GM18519 (cell line): ENCODE measurements at regions not wholly inside any gene's neighbourhood (a gene's known extent, or its start where the extent isn't known, plus 50 kb on each side); places are given as distances from the start of the nearest gene placed in this dataset.

ENCODE experiments used
- ATAC-seq: cut with Tn5 transposase; IDR thresholded peaks from one replicate; pipeline ENCODE4 v1.9.1; 2021; ENCODE audit warnings: mild to moderate bottlenecking, moderate library complexity; ENCODE audit not compliant: unreplicated experiment, low FRiP score

DNA sequence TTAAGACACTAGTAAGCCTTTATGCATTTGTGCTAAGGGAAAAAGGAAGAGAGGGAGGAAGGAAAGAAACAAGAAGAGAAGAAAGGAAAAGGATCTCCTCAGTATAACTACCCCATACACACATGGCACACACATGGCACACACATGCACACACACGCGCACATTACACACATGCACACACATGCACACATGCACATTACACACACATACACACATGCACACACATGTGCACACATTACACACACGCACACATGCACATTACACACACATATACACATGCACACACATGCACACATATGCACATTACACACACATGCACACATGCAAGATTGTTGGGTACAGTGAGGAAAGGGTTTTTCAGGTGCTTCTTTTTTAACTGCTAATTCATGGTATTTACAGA, 311.2 kb downstream of the SKIDA1 start:
- no peak for ATAC-seq

DNA sequence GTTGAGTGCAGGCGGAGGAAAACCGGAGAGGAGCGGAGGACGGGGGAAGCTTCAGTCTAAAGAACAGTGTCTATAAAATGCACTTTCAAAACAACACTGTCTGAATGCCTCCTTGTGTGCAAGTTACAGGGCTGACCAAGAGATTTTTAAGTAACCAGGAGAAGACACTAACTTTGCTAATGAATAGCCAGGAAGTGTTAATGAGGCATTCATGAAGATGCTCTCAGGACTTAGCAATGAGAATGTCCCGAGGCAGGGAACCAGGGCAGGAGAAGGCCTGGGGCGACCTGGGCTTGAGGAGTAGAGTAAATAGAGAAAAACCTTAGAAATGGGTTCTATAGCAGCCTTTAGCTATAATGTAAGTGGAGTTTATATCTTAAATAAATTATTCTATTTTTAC, 312.1 kb downstream of the SKIDA1 start:
- no peak for ATAC-seq

DNA sequence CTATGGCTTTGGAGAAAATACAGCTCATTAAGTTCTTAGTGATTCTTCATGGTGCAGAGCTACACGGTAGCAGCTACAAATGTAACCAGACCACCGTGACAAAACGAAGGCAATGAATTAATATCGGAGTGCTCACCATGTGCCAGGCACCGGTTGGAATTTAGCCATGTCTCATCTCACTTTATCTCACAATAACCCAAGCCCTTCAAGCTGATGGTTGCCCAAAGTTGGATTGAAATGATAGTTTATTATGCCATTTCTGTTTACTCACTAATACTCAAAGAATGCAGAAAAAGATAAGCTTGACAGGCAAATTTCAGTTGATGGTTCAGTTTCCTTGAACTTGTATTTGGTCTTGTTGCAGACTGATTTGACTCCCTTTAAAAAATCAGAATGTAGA, 312.6 kb downstream of the SKIDA1 start:
- no peak for ATAC-seq

DNA sequence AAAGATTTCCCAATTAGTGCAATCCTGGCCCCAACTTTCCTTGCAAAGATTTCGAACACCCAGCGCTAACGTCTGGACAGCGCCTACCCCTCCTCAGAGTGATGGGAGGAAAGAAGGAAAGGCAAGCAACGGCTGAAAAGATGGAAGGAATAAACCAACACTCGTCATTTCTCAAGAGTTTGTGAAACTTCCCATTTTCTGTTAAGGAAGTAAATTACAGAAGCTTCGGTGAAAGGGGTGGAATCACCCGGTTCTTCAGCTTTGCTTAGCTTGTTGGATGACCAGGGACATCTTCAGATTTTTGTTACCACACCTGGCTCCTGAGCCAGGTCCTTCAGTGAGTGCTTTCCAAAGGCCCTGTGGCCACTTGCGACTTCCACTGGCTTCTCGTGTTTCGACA, 313.1 kb downstream of the SKIDA1 start:
- no peak for ATAC-seq

DNA sequence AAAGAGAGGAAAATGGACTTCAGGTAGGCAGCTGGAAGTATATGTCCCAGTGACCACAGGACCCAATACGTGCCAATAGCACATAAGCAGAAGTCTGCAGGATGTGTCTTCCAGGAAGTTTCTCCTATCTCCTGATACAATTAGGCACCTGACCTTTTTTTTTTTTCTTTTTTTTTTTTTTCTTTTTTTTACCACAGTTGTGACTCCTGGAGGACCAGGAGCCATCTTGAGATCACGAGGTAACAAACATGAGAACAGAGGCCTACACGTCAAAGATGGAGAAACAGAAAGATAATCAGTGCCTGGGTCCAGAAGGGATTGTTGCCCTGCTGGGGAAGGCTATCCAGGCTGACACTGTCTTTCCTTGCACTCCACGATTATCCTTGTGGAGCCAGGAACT, 312.4 kb upstream of the NEBL start:
- no peak for ATAC-seq

DNA sequence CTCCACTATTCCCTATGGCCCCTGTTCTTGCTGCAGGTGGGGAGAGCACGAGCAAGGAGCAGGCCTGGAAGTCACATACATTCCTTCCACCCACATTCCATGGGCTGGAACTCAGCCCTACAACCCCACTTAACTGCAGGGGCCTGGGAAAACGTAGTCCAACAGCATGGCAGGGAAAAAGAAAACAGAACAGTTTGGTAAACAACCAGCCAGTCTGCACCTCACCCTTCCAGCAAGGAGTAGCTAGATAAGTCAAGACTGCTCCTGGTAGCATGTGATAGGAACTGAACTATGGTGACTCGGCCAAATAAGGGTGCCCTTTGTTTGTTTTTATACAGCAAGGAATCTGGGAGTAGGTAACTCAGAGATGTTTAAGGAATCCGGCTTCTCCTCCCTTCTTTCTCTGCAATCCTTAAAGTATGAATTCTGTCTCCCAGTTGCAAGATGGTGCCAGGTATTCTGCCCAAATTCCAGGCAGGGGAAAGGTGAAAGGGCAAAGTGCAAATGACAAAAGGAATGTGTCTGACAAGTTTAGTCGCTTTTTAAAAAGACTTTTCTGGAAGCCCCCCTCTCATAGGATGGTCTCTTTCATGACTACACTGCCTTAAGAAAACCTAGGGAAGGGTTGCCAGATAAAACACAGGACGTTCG, 311.7 kb upstream of the NEBL start:
- ATAC-seq = no peak

DNA sequence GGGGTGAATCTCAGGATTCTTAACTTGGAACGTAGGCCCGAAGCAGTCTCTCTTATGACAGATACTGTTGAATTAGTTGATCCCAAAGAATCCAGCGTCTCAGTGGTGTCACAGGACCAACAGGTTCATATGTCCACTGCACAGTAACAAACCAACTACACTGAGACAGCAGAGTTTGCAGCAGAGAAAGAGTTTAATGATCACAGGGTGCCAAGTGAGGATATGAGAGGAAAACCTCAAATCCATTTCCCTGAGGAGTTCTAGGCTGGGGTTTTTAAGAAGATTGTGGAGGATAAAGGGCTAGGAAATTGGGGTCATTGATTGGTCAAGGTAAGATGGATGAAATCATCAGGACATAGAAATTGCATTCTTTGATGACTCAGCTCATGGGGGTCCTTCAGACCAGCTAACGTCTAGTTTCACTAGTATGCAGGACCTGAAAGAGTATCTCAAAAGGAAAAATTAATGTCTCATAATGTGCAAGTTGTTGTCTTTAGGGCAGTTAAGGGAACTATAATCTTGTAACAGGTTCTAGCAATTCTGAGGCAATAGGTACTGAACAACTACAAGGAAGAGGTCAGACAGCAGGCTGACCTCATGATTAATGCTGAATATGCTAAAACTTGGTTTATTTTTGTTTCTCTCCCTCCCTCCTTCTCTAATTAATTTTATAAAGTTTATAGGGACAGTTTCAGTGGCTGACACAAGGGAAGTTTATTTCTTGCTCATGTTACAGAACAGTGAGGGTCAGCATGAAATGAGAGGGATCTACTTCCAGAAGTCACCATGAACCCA, 310.9 kb upstream of the NEBL start:
- ATAC-seq = no peak

DNA sequence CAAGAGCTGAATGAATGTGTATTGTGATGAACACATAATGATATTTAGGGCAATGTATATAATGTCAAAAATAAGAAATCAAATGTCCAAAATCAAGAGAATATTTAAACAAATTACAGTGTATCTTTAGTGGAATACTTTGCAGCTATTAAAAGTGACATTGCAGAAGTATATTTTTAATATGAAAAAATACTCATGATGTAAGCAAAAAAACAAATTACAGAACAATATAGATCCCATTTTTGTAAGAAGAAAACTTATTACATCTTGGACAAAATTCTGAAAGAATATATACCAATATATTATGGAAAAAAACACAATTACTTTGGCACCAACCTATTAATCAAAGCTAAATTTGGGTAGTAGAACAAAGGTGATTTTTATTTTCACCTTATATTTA, 308.2 kb upstream of the NEBL start:
- ATAC-seq = no peak

DNA sequence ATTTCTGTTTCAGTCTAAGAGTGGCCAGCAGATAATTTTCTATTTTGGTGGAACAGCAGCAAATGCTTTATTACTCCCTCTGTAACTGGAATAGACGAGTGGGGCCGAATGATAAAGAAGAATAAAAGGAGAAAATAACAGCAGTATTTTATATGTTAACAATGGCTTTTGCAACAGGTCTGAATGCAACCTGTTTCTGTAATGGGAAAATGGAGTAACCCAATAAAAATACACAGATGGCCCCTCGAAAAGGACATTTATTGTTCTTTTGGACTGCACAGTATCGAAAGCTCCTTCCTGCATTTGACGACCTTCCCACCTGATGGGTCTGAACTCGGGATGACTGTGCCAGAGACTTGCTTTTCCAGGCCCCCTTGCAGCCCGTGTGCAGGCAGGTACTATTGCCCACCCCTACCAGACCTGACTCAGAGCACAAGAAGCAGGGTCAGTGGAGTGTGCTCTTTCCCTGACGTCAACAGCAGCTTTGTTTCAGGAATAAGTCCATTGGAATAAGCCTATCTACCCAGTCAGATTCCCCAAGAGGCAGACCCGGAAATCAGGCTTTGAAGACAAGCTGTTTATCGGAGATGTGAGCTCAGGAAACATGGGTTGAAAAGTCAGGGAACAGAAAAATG, 306.5 kb upstream of the NEBL start:
- no peak for ATAC-seq

DNA sequence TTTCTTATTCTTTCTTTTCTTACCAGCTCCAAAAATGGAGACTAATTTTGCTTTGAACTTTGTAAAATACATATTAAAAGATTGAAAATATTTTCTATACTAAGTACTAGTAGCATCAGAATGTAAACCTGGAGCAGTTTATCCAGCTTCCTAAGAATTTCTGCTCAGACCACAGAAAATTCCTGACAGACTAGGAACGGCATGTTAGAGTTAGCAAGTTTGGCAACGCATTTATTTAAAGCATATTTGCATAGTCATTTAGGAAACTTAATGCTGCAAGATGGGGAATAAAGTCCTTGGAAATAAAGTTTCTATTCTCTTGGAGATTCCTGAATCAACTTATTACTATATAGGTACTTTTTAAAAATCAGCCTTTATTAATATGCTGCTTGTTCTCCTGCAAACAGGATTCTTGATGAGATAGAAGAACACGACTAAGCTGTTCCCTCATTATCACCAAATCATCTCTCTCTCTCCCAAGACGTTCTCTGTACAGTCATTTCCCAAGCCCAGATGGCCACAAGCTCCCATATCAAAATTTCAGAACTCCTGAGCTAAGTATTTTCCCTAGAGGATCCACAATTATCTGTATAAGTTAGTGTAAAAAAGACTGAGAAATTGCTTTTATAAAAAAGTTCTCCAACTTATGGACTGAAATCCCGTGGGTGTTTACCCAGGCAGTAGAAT, 305.8 kb upstream of the NEBL start:
- no peak for ATAC-seq

DNA sequence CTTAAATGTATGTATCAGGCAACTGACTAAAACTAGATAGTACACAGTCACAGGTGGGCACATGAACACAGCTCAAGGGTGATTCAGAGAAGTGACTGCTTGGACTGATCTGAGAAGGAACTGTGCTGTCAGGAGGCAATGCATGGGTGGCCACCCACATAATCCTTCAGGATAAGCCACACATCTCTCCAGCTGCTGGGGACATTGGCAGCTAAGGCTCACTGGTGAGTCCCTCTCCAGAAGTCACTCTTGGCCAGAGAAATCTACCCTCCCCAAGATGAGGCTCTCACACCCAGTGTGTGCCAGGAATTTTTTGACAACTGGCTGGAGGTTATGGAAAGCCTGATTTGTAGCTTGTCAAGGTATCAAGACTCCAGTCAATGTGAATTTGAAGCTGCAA, 302.4 kb upstream of the NEBL start:
- ATAC-seq = no peak

DNA sequence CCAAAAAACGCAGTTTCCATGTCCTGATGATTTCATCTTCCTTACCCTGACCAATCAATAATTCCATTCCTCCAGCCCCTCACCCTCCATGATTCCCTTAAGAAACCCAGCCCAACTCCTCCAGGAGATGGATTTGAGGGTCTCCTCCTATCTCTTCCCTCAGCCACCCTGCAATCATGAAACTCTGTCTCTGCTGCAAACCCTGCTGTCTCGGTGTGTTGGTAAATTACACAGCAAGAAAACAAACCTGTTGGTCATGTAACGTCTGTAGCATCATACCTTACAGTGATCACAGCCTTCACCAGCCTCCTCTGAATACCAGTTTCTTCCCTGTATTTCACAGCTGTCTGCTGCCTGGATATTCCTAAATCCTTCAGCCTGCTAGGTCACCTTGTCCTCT, 300.7 kb upstream of the NEBL start:
- no peak for ATAC-seq

DNA sequence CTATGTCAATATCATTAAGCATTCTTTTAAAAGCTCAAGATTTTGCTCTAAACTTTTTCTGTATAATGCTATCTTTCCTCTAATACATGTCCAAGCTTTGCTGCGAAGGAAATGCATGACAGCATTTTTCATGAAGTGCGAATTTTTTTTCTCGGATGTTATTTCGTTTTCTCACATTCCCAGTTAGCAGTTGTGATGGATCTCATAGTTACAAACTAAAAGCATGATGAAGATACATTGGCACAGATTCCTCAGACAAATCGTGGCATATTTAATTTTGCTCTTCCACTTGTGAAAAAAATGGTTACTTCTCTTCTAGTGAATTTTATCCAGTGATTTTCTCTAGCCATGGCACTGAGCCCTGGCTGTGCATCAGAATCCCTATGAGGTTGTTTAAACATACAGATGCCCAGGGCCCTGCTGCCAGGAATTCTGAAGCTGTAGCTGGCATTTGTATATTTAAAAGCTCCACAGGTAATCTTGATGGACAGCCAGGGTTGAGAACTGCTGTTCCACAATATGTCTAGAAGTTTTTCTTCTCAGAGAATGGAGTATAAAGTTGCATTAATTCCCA, 299.8 kb upstream of the NEBL start:
- no peak for ATAC-seq

DNA sequence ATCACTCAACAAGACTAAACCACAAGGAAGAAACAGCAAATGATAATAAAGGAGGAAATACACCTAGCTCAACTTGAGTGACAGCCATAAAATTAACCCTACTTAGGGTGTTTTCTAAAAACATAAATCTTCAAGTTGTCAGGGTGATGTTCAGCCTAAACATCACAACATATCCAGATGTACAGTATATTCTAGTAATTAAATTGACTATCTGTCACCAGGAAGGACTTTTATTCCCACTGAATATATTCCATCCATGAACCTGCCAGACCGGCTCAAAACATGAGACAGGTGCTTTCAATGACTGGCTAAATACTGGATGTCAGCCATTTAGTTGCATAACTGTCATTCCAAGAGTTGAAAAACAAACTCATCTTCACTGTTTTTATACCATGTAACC, 298.1 kb upstream of the NEBL start:
- ATAC-seq = no peak

DNA sequence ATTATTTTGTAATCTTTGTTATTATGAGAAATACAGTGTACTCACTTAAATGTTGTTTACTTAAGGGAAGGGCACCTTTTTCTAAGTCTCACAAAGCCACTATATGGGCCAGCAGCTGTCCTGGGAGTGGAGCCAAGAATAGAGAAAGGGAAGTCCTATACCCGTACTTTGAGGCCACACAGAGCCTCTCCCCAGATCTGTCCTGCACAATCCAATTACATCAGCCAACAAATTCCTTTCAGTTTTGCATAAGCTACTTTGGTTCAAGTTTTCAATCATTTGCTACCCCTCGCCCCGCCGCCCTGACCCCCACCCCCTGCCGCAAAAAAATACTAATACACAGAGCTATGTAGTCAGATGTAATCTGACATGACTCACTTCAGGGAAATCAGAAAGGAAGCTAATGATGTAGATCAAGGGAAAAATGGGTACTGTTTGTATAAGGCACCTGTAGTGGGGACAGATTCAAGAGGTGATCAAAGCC, 297.4 kb upstream of the NEBL start:
- ATAC-seq = no peak

DNA sequence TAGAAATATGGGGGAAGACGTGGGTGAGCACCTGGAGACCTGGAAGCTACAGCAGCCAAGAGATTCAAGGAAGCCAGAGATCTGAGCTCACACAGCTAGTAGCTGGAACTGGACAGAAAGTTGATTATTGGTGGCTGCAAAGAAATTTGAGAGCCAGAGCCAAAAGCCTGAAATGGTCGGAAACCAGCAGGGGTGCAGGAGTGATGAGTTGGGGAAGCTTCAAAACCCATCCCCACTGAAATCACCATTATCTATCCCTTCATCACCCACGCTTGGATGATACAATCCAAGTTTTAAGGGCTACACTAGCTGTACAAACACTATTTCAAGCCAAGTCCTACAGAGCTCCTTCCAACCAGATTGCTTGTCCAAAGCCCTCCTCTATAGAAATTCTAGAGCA, 296.1 kb upstream of the NEBL start:
- no peak for ATAC-seq

DNA sequence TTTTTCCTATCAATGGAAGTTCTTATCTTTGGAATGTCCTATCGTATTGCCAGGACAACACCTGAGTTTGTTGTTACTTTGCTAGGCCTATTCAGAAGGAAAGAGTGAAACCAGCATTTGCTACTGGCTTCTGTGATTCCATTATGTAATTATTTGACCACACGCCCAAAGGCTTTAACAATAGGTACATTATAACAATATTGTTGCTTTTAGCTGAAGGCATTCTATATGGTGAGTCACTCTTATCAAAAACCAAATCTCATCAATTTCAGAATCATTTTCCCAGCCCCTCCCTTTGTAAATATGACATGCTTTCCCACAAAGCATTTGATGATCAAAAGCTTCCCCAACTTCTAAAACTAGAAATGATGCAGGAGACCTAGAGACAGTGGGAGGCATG, 294.4 kb upstream of the NEBL start:
- ATAC-seq = no peak

DNA sequence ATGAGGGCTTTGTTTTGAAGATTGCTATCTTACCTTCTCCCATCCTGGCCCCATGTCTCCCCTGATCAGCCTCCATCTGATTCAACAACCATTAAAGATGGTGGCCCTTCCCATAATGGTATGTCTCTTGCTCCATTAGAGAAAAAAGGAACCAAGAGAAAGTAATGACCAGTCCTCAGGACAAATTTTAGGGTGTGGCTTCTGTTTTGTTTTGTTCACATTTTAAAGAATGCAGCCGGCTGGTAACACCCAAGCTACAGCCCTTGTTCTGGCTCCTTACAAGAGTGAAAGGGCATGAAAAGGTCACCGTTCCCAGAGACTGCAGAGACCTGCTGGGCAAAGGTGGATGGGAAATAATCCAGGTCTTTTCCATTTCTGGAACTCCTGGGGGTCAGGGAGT, 287.9 kb upstream of the NEBL start:
- ATAC-seq = no peak

DNA sequence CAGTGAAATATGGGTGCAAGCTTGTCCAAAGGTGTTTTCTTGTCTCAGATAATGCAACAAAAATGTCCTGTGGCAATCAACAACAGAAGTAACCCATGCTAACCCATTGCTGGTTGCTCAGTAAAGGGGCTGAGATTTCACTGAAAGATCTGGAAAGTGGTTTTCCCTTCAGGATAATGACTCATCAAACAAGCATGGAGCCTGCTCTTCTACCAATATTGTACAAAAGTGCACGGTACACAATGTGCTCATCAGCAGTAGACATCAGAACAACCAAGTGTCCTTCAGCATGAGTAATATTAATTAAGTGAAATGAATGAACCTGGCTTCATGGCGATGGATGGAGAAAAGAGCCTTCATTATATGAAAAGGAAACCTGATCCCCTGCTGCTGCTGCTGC, 287.1 kb upstream of the NEBL start:
- ATAC-seq = no peak

DNA sequence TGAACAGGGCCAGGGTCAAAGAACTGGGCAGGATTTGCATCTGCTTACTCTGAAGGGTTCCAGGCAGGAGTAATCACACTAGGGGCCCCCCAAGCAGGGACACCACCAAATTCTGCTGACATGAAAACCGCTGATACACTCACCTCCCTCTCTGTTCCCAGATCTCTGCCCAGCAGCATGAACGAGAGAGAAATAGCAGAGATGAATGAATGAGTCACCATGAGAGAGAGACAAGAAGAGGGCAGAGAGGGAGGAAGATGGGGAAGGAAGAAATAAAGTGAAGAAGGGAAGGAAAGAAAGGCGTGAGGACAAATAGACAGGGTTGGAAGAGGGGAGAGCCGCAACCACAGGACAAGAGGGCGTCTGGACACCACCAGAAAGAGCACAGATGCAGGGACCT, 285.9 kb upstream of the NEBL start:
- ATAC-seq = no peak

DNA sequence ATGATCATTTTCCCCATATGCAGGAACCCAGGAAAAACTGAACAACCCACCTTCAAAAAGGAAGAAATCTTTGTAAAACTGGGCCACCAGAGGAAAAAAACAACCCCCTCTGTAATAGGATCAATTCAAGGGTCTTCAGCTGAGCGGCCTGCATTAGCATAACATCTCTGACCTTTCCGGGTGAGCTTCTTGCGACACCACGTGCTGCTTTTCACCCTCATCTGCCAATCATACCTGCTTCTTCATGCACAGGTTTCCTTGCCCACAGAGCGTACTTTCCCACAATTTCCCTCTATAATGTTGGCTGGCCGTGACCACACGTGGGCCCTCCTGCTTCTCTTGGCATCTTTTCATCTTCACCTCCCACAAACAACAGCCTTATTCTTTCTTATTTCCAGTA, 284.3 kb upstream of the NEBL start:
- ATAC-seq = no peak
